ENCODE measurements at regions not wholly inside any gene's neighbourhood (a gene's known extent, or its start where the extent isn't known, plus 50 kb on each side); places are given as distances from the start of the nearest gene placed in this dataset.

DNA sequence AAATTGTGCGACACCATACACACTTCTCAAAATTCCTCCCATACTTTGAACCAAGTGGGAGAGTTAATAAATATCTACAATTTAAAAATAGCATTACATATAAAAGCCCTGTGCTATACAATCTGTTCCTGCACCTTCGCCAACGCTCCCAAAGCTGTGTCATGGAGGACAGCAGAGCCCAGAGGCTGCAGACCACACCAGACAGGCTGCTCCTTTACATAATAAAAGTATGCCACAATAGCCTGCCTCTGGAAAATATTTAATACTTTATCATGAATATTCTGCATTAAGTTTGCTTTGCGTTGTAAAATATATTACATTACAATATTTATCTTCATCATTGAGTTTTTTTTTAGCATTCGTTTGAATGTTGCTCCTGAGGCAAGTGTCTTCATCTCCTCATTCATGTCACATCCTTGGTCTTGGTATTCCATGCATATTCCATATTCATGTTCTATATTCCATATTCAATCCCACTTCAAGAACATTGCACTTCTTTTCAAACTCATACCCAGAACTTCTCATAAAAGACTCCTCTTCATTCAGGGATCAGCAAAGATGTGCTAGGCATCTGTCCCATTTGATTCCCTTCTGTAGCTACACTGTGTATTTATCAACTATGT lies 663.9 kb downstream of the POM121L12 start:
- TF ChIP-seq POLR2A (IDR thresholded peaks at IDR 0.05) (no peak), EP300 (IDR thresholded peaks at IDR 0.05; ENCODE audit: low read depth) (no peak), POLR2AphosphoS5 (IDR thresholded peaks at IDR 0.05) (no peak)
- TF ChIP-seq, protein P1, sequence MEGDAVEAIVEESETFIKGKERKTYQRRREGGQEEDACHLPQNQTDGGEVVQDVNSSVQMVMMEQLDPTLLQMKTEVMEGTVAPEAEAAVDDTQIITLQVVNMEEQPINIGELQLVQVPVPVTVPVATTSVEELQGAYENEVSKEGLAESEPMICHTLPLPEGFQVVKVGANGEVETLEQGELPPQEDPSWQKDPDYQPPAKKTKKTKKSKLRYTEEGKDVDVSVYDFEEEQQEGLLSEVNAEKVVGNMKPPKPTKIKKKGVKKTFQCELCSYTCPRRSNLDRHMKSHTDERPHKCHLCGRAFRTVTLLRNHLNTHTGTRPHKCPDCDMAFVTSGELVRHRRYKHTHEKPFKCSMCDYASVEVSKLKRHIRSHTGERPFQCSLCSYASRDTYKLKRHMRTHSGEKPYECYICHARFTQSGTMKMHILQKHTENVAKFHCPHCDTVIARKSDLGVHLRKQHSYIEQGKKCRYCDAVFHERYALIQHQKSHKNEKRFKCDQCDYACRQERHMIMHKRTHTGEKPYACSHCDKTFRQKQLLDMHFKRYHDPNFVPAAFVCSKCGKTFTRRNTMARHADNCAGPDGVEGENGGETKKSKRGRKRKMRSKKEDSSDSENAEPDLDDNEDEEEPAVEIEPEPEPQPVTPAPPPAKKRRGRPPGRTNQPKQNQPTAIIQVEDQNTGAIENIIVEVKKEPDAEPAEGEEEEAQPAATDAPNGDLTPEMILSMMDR (IDR thresholded peaks at IDR 0.05): no peak
